ENCODE measurements at regions not wholly inside any gene's neighbourhood (a gene's known extent, or its start where the extent isn't known, plus 50 kb on each side); places are given as distances from the start of the nearest gene placed in this dataset.
A peak's percentile ranks its signal among the peaks of the same experiment; 100 is the strongest.

GRCh38 chr2:47301731-47302130 is 67.4 kb upstream of the EPCAM start:
- BruUV-seq (replicated peaks) = no TSS peak
- Histone ChIP-seq H4K20me1 (ENCODE audit: insufficient read depth) (no peaks in the 10 kb centered on the region), H3K9me3 (ENCODE audit: insufficient read depth, low read depth) (0 out of 2 replicates have a peak, but pooled peaks cover 3% of the 10 kb centered on the region), H3K4me2 (no peak overlapping the region), H3K36me3 (ENCODE audit: low read depth) (no peaks in the 10 kb centered on the region), H2AFZ (no peak overlapping the region), H3K79me2 (ENCODE audit: low read depth) (no peaks in the 10 kb centered on the region), H3K27me3 (ENCODE audit: insufficient read depth, low read depth) (no peaks in the 10 kb centered on the region), H3K4me1 (replicated peaks; ENCODE audit: insufficient read depth) (peaks cover 35% of the 10 kb centered on the region), H3K27ac (no peak overlapping the region), H3F3A (ENCODE audit: insufficient read depth, low read depth) (peaks cover 10% of the 10 kb centered on the region; the same call in 1 of the 2 replicates), H3K4me3 (no peak overlapping the region), H3K9me2 (ENCODE audit: insufficient read depth) (no peaks in the 10 kb centered on the region)
- DNase-seq = no peak
- intact Hi-C loops (cut with micrococcal nuclease; ENCODE audit: unreplicated experiment) = no loop called here
- POLR2A ChIA-PET (ENCODE audit: unreplicated experiment) = no interaction called here
- TF ChIP-seq EZH2 (IDR thresholded peaks at IDR 0.05; ENCODE audit: low read depth) (no peak), CTCF (conservative IDR thresholded peaks at IDR 0.05) (no peak)
- CTCF ChIA-PET = interaction anchor here (0.5 to 0.6 kb wide), 2 partner anchors 28 to 84 kb away, joined by 3 to 11 read pairs; no protein-coding TSS in a partner anchor

- CTCF ChIA-PET = interaction anchor here (0.6 kb wide), 1 partner anchor 137 kb away, joined by 5 read pairs; no protein-coding TSS in a partner anchor
- no peak overlapping the region for H3K4me2 ChIP-seq
- BruUV-seq (replicated peaks) = no TSS peak
- no peak overlapping the region for H2AFZ ChIP-seq
- intact Hi-C loops (cut with micrococcal nuclease; ENCODE audit: unreplicated experiment) = no loop called here
- TF ChIP-seq CTCF (conservative IDR thresholded peaks at IDR 0.05) = no peak
- no peak for TF ChIP-seq EZH2 (IDR thresholded peaks at IDR 0.05; ENCODE audit: low read depth)
- peaks cover 33% of the 10 kb centered on the region for H3K4me1 ChIP-seq (replicated peaks; ENCODE audit: insufficient read depth)
- no peaks in the 10 kb centered on the region for H3K27me3 ChIP-seq (ENCODE audit: insufficient read depth, low read depth)
- POLR2A ChIA-PET (ENCODE audit: unreplicated experiment) = no interaction called here
- H3K79me2 ChIP-seq (ENCODE audit: low read depth) = no peaks in the 10 kb centered on the region
- 0 out of 2 replicates have a peak, but pooled peaks cover 3% of the 10 kb centered on the region for H3K9me3 ChIP-seq (ENCODE audit: insufficient read depth, low read depth)
- H3K36me3 ChIP-seq (ENCODE audit: low read depth) = no peaks in the 10 kb centered on the region
- H4K20me1 ChIP-seq (ENCODE audit: insufficient read depth) = no peaks in the 10 kb centered on the region
- no peak overlapping the region for H3K4me3 ChIP-seq
- DNase-seq = no peak
- H3K9me2 ChIP-seq (ENCODE audit: insufficient read depth) = no peaks in the 10 kb centered on the region
- peaks cover 10% of the 10 kb centered on the region; the same call in 1 of the 2 replicates for H3F3A ChIP-seq (ENCODE audit: insufficient read depth, low read depth)
- no peak overlapping the region for H3K27ac ChIP-seq
Observed at GRCh38 chr2:47301277-47301618, 67.9 kb upstream of the EPCAM start.

GRCh38 chr2:47300609-47301276 is 68.4 kb upstream of the EPCAM start:
- Histone ChIP-seq H3K27me3 (ENCODE audit: insufficient read depth, low read depth) (no peaks in the 10 kb centered on the region), H3K4me2 (no peak overlapping the region; the same call in 1 of the 2 replicates), H3K9me2 (ENCODE audit: insufficient read depth) (no peaks in the 10 kb centered on the region), H3K36me3 (ENCODE audit: low read depth) (no peaks in the 10 kb centered on the region), H3K9me3 (ENCODE audit: insufficient read depth, low read depth) (0 out of 2 replicates have a peak, but pooled peaks cover 3% of the 10 kb centered on the region), H3K4me1 (replicated peaks; ENCODE audit: insufficient read depth) (peaks cover 33% of the 10 kb centered on the region), H3K4me3 (no peak overlapping the region), H3K79me2 (ENCODE audit: low read depth) (no peaks in the 10 kb centered on the region), H2AFZ (no peak overlapping the region), H4K20me1 (ENCODE audit: insufficient read depth) (no peaks in the 10 kb centered on the region), H3K27ac (no peak overlapping the region), H3F3A (ENCODE audit: insufficient read depth, low read depth) (peaks cover 10% of the 10 kb centered on the region; the same call in 1 of the 2 replicates)
- no TSS peak for BruUV-seq (replicated peaks)
- CTCF ChIA-PET = interaction anchor here (0.6 kb wide), 1 partner anchor 136 kb away, joined by 5 read pairs; no protein-coding TSS in a partner anchor
- TF ChIP-seq EZH2 (IDR thresholded peaks at IDR 0.05; ENCODE audit: low read depth) (no peak), CTCF (conservative IDR thresholded peaks at IDR 0.05) (no peak)
- peak in 1 of 2 experiments; percentile 33 for DNase-seq
- intact Hi-C loops (cut with micrococcal nuclease; ENCODE audit: unreplicated experiment) = no loop called here
- POLR2A ChIA-PET (ENCODE audit: unreplicated experiment) = no interaction called here

All from PC-9 (cell line).